Erythroblast (primary cell): ENCODE measurements at regions not wholly inside any gene's neighbourhood (a gene's known extent, or its start where the extent isn't known, plus 50 kb on each side); places are given as distances from the start of the nearest gene placed in this dataset.

Experiments
- GATA1 ChIP-seq: IDR thresholded peaks from 2 replicates; pipeline ENCODE4 v1.6.1; 2011; ENCODE audit warnings: low read depth, mild to moderate bottlenecking, control low read depth, low read length, moderate library complexity
- POLR2A ChIP-seq: IDR thresholded peaks from 2 replicates; pipeline ENCODE4 v1.6.1; 2011; ENCODE audit warnings: mild to moderate bottlenecking, low read length

DNA sequence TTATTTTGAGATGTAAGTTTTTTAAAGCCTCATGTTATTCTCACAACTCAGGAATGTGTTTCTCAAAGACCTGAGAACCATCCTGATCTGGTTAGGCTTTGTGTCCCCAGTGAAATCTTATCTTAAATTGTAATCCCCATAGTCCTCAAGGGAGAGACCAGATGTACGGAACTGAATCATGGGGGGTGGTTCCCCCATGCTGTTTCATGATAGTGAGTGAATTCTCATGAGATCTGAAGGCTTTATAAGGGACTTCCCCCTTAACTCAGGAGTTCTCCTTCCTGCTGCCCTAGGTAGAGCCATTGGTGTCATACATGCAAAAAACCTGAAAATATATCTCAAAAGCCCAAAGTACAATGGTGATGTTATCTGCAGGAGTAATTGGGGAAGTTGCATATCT, 836.7 kb downstream of the CBLN2 start:
- no peak for TF ChIP-seq POLR2A
- TF ChIP-seq GATA1, result no peak
